H9 (cell line): ENCODE measurements at regions not wholly inside any gene's neighbourhood (a gene's known extent, or its start where the extent isn't known, plus 50 kb on each side); places are given as distances from the start of the nearest gene placed in this dataset.

Experiments
- DNase-seq: peaks from one replicate; pipeline ENCODE4 v3.0.0-alpha.2; 2017
- H2AFZ ChIP-seq: one replicate; pipeline ENCODE4 v1.6.1; 2013; ENCODE audit warnings: mild to moderate bottlenecking, low read length, control low read depth, moderate library complexity
- H2AK5ac ChIP-seq: 2 replicates; pipeline ENCODE4 v1.6.1; 2013; ENCODE audit warnings: low read length, control low read depth, mixed read lengths; ENCODE audit not compliant: insufficient read length
- H2BK120ac ChIP-seq: one replicate; pipeline ENCODE4 v1.6.1; 2013; ENCODE audit warnings: low read depth, mild to moderate bottlenecking, low read length, control low read depth, inconsistent platforms; ENCODE audit not compliant: poor library complexity, severe bottlenecking
- H2BK12ac ChIP-seq: 2 replicates; pipeline ENCODE4 v1.6.1; 2013; ENCODE audit warnings: low read length, control low read depth, mixed read lengths, low read depth; ENCODE audit not compliant: insufficient read length
- H2BK15ac ChIP-seq: 2 replicates; pipeline ENCODE4 v1.6.1; 2013; ENCODE audit warnings: low read depth, low read length, control low read depth
- H2BK20ac ChIP-seq: one replicate; pipeline ENCODE4 v1.6.1; 2013; ENCODE audit warnings: low read depth, mild to moderate bottlenecking, low read length, control low read depth, inconsistent platforms; ENCODE audit not compliant: poor library complexity, severe bottlenecking
- H2BK5ac ChIP-seq: 2 replicates; pipeline ENCODE4 v1.6.1; 2013; ENCODE audit warnings: low read length, control low read depth, mixed read lengths; ENCODE audit not compliant: insufficient read length
- H3K14ac ChIP-seq: 2 replicates; pipeline ENCODE4 v1.6.1; 2013; ENCODE audit warnings: low read length, control low read depth; ENCODE audit not compliant: insufficient read depth
- H3K18ac ChIP-seq: 2 replicates; pipeline ENCODE4 v1.6.1; 2013; ENCODE audit warnings: low read depth, mild to moderate bottlenecking, mixed read lengths, low read length, control low read depth; ENCODE audit not compliant: insufficient read length
- H3K23ac ChIP-seq: 2 replicates; pipeline ENCODE4 v1.6.1; 2013; ENCODE audit warnings: low read length, control low read depth, mixed read lengths, low read depth; ENCODE audit not compliant: insufficient read length
- H3K23me2 ChIP-seq: 2 replicates; pipeline ENCODE4 v1.6.1; 2013; ENCODE audit warnings: low read depth, mild to moderate bottlenecking, mixed read lengths, low read length, control low read depth; ENCODE audit not compliant: insufficient read length, poor library complexity, severe bottlenecking
- H3K27ac ChIP-seq: 2 replicates; pipeline ENCODE4 v1.5.1; 2013; ENCODE audit warnings: low read length, control low read depth, mixed read lengths, low read depth; ENCODE audit not compliant: insufficient read length
- H3K27me3 ChIP-seq: 2 replicates; pipeline ENCODE4 v1.6.1; 2013; ENCODE audit warnings: low read length, control low read depth, inconsistent platforms; ENCODE audit not compliant: insufficient read depth
- H3K4ac ChIP-seq: 2 replicates; pipeline ENCODE4 v1.6.1; 2013; ENCODE audit warnings: low read depth, mild to moderate bottlenecking, control low read depth, inconsistent platforms, low read length, moderate library complexity
- H3K4me1 ChIP-seq: 2 replicates; pipeline ENCODE4 v1.6.1; 2013; ENCODE audit warnings: low read length, control low read depth, inconsistent platforms; ENCODE audit not compliant: insufficient read depth
- H3K4me2 ChIP-seq: 2 replicates; pipeline ENCODE4 v1.6.1; 2013; ENCODE audit warnings: low read length, control low read depth, mixed read lengths; ENCODE audit not compliant: insufficient read length, insufficient read depth
- H3K56ac ChIP-seq: 2 replicates; pipeline ENCODE4 v1.6.1; 2013; ENCODE audit warnings: low read depth, mild to moderate bottlenecking, mixed read lengths, low read length, control low read depth; ENCODE audit not compliant: insufficient read length
- H3K79me1 ChIP-seq: 2 replicates; pipeline ENCODE4 v1.6.1; 2013; ENCODE audit warnings: low read depth, mild to moderate bottlenecking, moderate library complexity, low read length, control low read depth, inconsistent platforms; ENCODE audit not compliant: insufficient read depth, poor library complexity, severe bottlenecking
- H3K79me2 ChIP-seq: 2 replicates; pipeline ENCODE4 v1.6.1; 2013; ENCODE audit warnings: low read length, control low read depth, inconsistent platforms; ENCODE audit not compliant: insufficient read depth
- H3K9ac ChIP-seq: 2 replicates; pipeline ENCODE4 v1.6.1; 2013; ENCODE audit warnings: low read length, control low read depth, mixed read lengths; ENCODE audit not compliant: insufficient read length; ENCODE audit errors: extremely low read depth
- H3K9me3 ChIP-seq: one replicate; pipeline ENCODE4 v1.6.1; 2013; ENCODE audit warnings: low read depth, low read length, inconsistent platforms; ENCODE audit not compliant: control insufficient read depth
- H3T11ph ChIP-seq: one replicate; pipeline ENCODE4 v1.6.1; 2013; ENCODE audit warnings: mild to moderate bottlenecking, low read length, control low read depth, inconsistent platforms
- H4K20me1 ChIP-seq: one replicate; pipeline ENCODE4 v1.6.1; 2013; ENCODE audit not compliant: control insufficient read depth, insufficient read length, insufficient read depth
- H4K5ac ChIP-seq: 2 replicates; pipeline ENCODE4 v1.6.1; 2013; ENCODE audit warnings: low read depth, mild to moderate bottlenecking, mixed read lengths, low read length, control low read depth; ENCODE audit not compliant: insufficient read length
- H4K8ac ChIP-seq: replicated peaks from 2 replicates; pipeline ENCODE4 v1.6.1; 2013; ENCODE audit warnings: low read length, control low read depth, mixed read lengths, low read depth; ENCODE audit not compliant: insufficient read length
- H4K91ac ChIP-seq: 2 replicates; pipeline ENCODE4 v1.6.1; 2013; ENCODE audit warnings: low read depth, mild to moderate bottlenecking, moderate library complexity, mixed read lengths, low read length, control low read depth; ENCODE audit not compliant: insufficient read length
- H3K27ac Mint-ChIP-seq, 3 experiments: 2 replicates in 2 of 3; 3 replicates in 1 of 3; pipeline ENCODE4 v1.8.0; 2020 to 2021; ENCODE audit warnings: mixed read lengths in 3 of 3, mild to moderate bottlenecking in 1 of 3, moderate library complexity in 1 of 3
- H3K27me3 Mint-ChIP-seq: 2 replicates; pipeline ENCODE4 v1.8.0; 2021; ENCODE audit warnings: low read depth, mild to moderate bottlenecking, moderate library complexity, mixed read lengths
- H3K36me3 Mint-ChIP-seq, 3 experiments: 2 replicates in 2 of 3; 3 replicates in 1 of 3; pipeline ENCODE4 v1.8.0; 2020 to 2021; ENCODE audit warnings: low read depth in 3 of 3, mixed read lengths in 3 of 3; ENCODE audit not compliant: insufficient read depth in 1 of 3
- H3K4me1 Mint-ChIP-seq, 2 experiments: 2 replicates each; pipeline ENCODE4 v1.8.0; 2020; ENCODE audit warnings: mixed read lengths in 2 of 2
- H3K4me3 Mint-ChIP-seq, 2 experiments: 2 replicates in 1 of 2; 3 replicates in 1 of 2; pipeline ENCODE4 v1.8.0; 2020 to 2021; ENCODE audit warnings: mild to moderate bottlenecking in 2 of 2, mixed read lengths in 2 of 2, moderate library complexity in 1 of 2
- H3K9me3 Mint-ChIP-seq, 2 experiments: 2 replicates in 1 of 2; 3 replicates in 1 of 2; pipeline ENCODE4 v1.8.0; 2020; ENCODE audit warnings: mild to moderate bottlenecking in 2 of 2, mixed read lengths in 2 of 2, moderate library complexity in 1 of 2
- CTCF ChIP-seq: fragments of 200-600 bp; sonication (generic); conservative IDR thresholded peaks from 3 replicates; pipeline ENCODE4 v1.8.0; 2021; ENCODE audit warnings: antibody characterized with exemption, mild to moderate bottlenecking
- WGBS: extraction: QIAGEN DNeasy Blood & Tissue Kit; methylation state at CpG from one replicate; pipeline ENCODE4 v1.1.7; 2013; ENCODE audit warnings: missing lambda C conversion rate, low lambda C conversion rate, mixed read lengths; ENCODE audit not compliant: insufficient read length; ENCODE audit errors: extremely low coverage; 5-methylcytosine and 5-hydroxymethylcytosine counted together

GRCh38 chr1:98327220-98327861, 334.2 kb upstream of the SNX7 start:
- DNase-seq: no peak
- Histone ChIP-seq H3K79me2 (no peaks in the 10 kb centered on the region), H3K18ac (no peak overlapping the region), H4K20me1 (no peaks in the 10 kb centered on the region), H4K8ac (no peak overlapping the region), H3K9me3 (no peaks in the 10 kb centered on the region), H3K4me2 (no peak overlapping the region), H2BK15ac (no peak overlapping the region), H3K4ac (no peak overlapping the region), H3K27me3 (no peaks in the 10 kb centered on the region), H2BK120ac (no peak overlapping the region), H4K91ac (no peak overlapping the region), H3K14ac (no peak overlapping the region), H2BK12ac (no peak overlapping the region), H3K23me2 (no peaks in the 10 kb centered on the region), H3K27ac (no peak overlapping the region), H3K79me1 (no peaks in the 10 kb centered on the region), H2AK5ac (no peak overlapping the region), H3T11ph (no peak overlapping the region), H3K56ac (no peak overlapping the region), H4K5ac (no peak overlapping the region), H3K23ac (no peak overlapping the region), H2BK20ac (no peak overlapping the region), H3K9ac (no peak overlapping the region), H2BK5ac (no peak overlapping the region), H3K4me1 (no peaks in the 10 kb centered on the region), H2AFZ (no peak overlapping the region)
- Mint-ChIP-seq H3K36me3 (no peaks in the 10 kb centered on the region), H3K9me3 (no peaks in the 10 kb centered on the region), H3K4me1 (peaks cover 8 to 13% of the 10 kb centered on the region in 2 experiments), H3K27me3 (no peaks in the 10 kb centered on the region), H3K4me3 (no peak overlapping the region), H3K27ac (no peak overlapping the region)
- no peak for TF ChIP-seq CTCF
- WGBS: no CpG with 5 or more reads among the region's 9 CpGs
